Fibroblast of lung (primary cell): ENCODE measurements at regions not wholly inside any gene's neighbourhood (a gene's known extent, or its start where the extent isn't known, plus 50 kb on each side); places are given as distances from the start of the nearest gene placed in this dataset.

ENCODE experiments used
- EZH2 ChIP-seq: IDR thresholded peaks from 2 replicates; pipeline ENCODE4 v1.5.1; 2012; ENCODE audit warnings: low read length, control low read depth, mild to moderate bottlenecking; ENCODE audit errors: missing control alignments
- TF ChIP-seq, protein P1 (sequence below), 2 donors: IDR thresholded peaks in 1 of 2; conservative IDR thresholded peaks in 1 of 2; 1 replicate in 1 of 2; 2 replicates in 1 of 2; pipeline ENCODE4 v1.5.1; 2011 to 2012; ENCODE audit warnings: low read length in 2 of 2, control low read depth in 1 of 2, inconsistent platforms in 1 of 2, low read depth in 1 of 2, mild to moderate bottlenecking in 1 of 2

GRCh38 chr7:17706275-17706674, 234.0 kb downstream of the SNX13 start:
- TF ChIP-seq, protein P1, sequence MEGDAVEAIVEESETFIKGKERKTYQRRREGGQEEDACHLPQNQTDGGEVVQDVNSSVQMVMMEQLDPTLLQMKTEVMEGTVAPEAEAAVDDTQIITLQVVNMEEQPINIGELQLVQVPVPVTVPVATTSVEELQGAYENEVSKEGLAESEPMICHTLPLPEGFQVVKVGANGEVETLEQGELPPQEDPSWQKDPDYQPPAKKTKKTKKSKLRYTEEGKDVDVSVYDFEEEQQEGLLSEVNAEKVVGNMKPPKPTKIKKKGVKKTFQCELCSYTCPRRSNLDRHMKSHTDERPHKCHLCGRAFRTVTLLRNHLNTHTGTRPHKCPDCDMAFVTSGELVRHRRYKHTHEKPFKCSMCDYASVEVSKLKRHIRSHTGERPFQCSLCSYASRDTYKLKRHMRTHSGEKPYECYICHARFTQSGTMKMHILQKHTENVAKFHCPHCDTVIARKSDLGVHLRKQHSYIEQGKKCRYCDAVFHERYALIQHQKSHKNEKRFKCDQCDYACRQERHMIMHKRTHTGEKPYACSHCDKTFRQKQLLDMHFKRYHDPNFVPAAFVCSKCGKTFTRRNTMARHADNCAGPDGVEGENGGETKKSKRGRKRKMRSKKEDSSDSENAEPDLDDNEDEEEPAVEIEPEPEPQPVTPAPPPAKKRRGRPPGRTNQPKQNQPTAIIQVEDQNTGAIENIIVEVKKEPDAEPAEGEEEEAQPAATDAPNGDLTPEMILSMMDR (conservative IDR thresholded peaks at IDR 0.05 in 1 of 2, IDR thresholded peaks at IDR 0.05 in 1 of 2; ENCODE audit: low read depth in 1 of 2, low read length in 2 of 2): no peak
- TF ChIP-seq EZH2: no peak
